Pancreas (tissue), 10 donors: ENCODE measurements at regions not wholly inside any gene's neighbourhood (a gene's known extent, or its start where the extent isn't known, plus 50 kb on each side); places are given as distances from the start of the nearest gene placed in this dataset.

Source experiments
- ATAC-seq, 4 donors: fragments of 200-7000 bp; cut with Tn5 transposase; one replicate each; pipeline versions ENCODE4 v1.8.0 to v1.9.1; 2020; ENCODE audit warnings: mild to moderate bottlenecking in 4 of 4, moderate library complexity in 4 of 4
- DNase-seq, 6 donors: peaks; one replicate each; pipeline ENCODE4 v3.0.0-alpha.2; 2020
- FAIRE-seq: peaks from 2 replicates; lab custom pipeline; 2012; peaks lifted over from hg19 to GRCh38; lab: Jason Lieb, UNC
- H3K27ac ChIP-seq, 4 donors: fragments of 200-600 bp; sonication (generic); 1 replicate in 3 of 4; 2 replicates in 1 of 4; pipeline versions ENCODE4 v1.5.0 to v1.8.0; 2020
- H3K27me3 ChIP-seq, 4 donors: fragments of 200-600 bp; one replicate each; pipeline ENCODE4 v1.8.0; 2021
- H3K36me3 ChIP-seq, 3 donors: fragments of 200-600 bp; sonication (generic) in 1 of 3; one replicate each; pipeline versions ENCODE4 v1.5.0 to v1.8.0; 2020 to 2021
- H3K4me1 ChIP-seq, 3 donors: fragments of 200-600 bp; one replicate each; pipeline ENCODE4 v1.8.0; 2021
- H3K4me3 ChIP-seq, 4 donors: fragments of 200-600 bp; sonication (generic) in 2 of 4; one replicate each; pipeline versions ENCODE4 v1.5.0 to v1.8.0; 2020 to 2021
- H3K9me3 ChIP-seq, 4 donors: fragments of 200-600 bp; one replicate each; pipeline ENCODE4 v1.8.0; 2021
- WGBS, 2 donors: extraction: QIAGEN DNeasy Blood & Tissue Kit; methylation state at CpG; one replicate each; pipeline ENCODE4 v1.1.7; 2013; 5-methylcytosine and 5-hydroxymethylcytosine counted together
- intact Hi-C, 3 donors: fragments of 100-400 bp; cut with DNase I; formaldehyde crosslinking; loops; one replicate each; pipeline versions ENCODE4 v1.11.1 to v1.14.2; 2022
- TF ChIP-seq, protein P1 (sequence below), 4 donors: fragments of 200-600 bp; sonication (generic) in 3 of 4; IDR thresholded peaks; one replicate each; pipeline versions ENCODE4 v1.5.0 to v1.8.0; 2021; ENCODE audit warnings: antibody characterized with exemption in 4 of 4
- donor health status: healthy with polysubstance abuse.
- donor health status: DM: no; HTN: no; CAD: no; lungs with moderate emphysema.
- donor health status: DM: no; HTN: no; CAD: no.
- donor health status: control.
- donor health status: control.
- donor health status: Bipolar disorder and iron deficiency.
- donor health status: DM: yes; HTN: yes; CAD: no.
- donor health status: DM: no; HTN: no; CAD: no.
- donor health status: DM: no; HTN: no; CAD: no.
- donor health status: DM: yes; HTN: yes; CAD: no.

DNA sequence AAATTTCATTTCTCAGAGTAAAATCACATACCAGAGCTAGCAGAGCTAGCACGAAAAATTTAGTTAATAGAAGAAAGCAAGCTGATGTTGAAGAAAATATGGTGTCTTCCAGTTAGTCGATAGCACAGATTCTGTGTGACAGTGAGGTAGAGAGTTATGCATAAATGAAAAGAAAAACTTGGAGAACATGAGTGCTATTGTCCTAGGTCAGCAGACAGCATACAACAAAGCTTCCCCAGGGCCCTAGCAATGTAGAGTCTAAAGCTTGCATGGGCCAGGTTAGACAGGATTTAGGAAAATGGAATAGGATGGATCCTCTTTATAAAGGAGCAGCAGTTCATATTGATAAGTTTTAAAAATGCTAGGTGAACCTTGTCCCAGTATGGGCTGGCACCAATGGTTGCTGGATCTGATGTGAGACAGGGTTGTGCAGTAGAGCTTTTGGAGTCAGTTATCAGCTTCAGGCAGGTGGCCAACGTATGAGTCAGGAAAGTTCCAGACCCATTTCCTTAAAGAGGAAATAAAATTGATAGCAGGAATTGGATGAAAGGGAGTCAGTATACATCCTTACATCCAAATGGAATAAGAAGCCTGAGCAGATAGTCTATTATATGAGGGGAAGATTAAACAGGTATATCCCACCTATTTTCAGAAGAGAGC lies 277.2 kb downstream of the FRK start:
- no peak overlapping the region for H3K27ac ChIP-seq
- no peaks in the 10 kb centered on the region for H3K4me1 ChIP-seq
- H3K9me3 ChIP-seq, result no peaks in the 10 kb centered on the region
- FAIRE-seq (no peak), ATAC-seq (peak in 2 of 4 donors; percentile 28 to 44), DNase-seq (peak in 1 of 6 donors; percentile 11)
- no peaks in the 10 kb centered on the region for H3K27me3 ChIP-seq
- TF ChIP-seq, protein P1, sequence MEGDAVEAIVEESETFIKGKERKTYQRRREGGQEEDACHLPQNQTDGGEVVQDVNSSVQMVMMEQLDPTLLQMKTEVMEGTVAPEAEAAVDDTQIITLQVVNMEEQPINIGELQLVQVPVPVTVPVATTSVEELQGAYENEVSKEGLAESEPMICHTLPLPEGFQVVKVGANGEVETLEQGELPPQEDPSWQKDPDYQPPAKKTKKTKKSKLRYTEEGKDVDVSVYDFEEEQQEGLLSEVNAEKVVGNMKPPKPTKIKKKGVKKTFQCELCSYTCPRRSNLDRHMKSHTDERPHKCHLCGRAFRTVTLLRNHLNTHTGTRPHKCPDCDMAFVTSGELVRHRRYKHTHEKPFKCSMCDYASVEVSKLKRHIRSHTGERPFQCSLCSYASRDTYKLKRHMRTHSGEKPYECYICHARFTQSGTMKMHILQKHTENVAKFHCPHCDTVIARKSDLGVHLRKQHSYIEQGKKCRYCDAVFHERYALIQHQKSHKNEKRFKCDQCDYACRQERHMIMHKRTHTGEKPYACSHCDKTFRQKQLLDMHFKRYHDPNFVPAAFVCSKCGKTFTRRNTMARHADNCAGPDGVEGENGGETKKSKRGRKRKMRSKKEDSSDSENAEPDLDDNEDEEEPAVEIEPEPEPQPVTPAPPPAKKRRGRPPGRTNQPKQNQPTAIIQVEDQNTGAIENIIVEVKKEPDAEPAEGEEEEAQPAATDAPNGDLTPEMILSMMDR (IDR thresholded peaks at IDR 0.05), result no peak
- WGBS, 2 donors, result 55 to 61% methylated on average over 3 of the region's 3 CpGs
- intact Hi-C loops, result no loop called here
- H3K4me3 ChIP-seq, result no peak overlapping the region
- no peaks in the 10 kb centered on the region for H3K36me3 ChIP-seq

DNA sequence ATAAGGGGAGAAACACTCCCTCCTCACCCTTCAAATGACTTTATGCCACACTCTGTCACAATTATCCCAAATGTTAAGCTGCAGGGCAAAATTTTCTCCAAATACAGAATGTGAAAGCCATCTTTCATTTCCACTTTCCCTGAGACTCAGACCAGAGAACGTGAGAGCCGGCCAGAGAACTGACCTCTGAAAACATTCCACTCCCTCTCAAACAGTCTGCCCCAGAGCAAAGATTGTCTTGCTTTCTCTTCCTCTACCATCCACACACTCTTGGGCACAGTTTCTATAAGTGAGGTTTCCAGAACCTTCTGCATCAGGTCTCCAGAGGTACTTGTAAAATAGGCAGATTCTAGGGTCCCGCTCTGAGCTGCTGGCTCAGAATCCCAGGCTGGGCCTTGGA lies 278.1 kb downstream of the FRK start:
- H3K4me1 ChIP-seq, result no peaks in the 10 kb centered on the region
- TF ChIP-seq, protein P1 (IDR thresholded peaks at IDR 0.05), result no peak
- no peaks in the 10 kb centered on the region for H3K27me3 ChIP-seq
- no peaks in the 10 kb centered on the region for H3K9me3 ChIP-seq
- intact Hi-C loops, result no loop called here
- no peaks in the 10 kb centered on the region for H3K36me3 ChIP-seq
- no peak overlapping the region for H3K27ac ChIP-seq
- WGBS, 2 donors, result 84 to 86% methylated on average over 3 of the region's 3 CpGs
- no peak overlapping the region for H3K4me3 ChIP-seq
- DNase-seq, result no peak
- FAIRE-seq, result no peak
- no peak for ATAC-seq

DNA sequence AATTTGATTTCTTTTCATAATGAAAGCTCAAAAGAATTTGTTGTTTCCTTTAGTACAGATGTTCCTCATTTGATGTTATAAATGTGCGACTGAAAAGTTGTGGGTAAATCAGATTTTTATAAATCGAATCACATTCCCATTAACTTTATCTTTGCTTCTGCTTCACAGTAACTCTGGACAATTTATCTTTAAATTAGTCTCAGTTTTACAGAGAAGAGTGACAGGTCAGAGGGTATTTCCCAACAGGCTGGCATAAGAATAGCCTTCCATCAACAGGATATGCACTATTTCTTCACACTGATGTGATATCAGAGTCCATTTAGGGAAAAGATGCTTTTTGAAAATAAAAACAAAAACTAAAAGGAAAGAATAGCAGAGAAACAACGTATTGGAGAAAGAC lies 286.9 kb downstream of the FRK start:
- H3K4me3 ChIP-seq, result no peak overlapping the region
- no peaks in the 10 kb centered on the region for H3K9me3 ChIP-seq
- no peak overlapping the region for H3K27ac ChIP-seq
- H3K36me3 ChIP-seq, result no peaks in the 10 kb centered on the region
- intact Hi-C loops, result no loop called here
- H3K4me1 ChIP-seq, result no peaks in the 10 kb centered on the region
- FAIRE-seq (no peak), DNase-seq (no peak), ATAC-seq (no peak)
- TF ChIP-seq, protein P1 (IDR thresholded peaks at IDR 0.05), result no peak
- WGBS, 2 donors, result 38 to 47% methylated on average over 3 of the region's 3 CpGs
- no peaks in the 10 kb centered on the region for H3K27me3 ChIP-seq

DNA sequence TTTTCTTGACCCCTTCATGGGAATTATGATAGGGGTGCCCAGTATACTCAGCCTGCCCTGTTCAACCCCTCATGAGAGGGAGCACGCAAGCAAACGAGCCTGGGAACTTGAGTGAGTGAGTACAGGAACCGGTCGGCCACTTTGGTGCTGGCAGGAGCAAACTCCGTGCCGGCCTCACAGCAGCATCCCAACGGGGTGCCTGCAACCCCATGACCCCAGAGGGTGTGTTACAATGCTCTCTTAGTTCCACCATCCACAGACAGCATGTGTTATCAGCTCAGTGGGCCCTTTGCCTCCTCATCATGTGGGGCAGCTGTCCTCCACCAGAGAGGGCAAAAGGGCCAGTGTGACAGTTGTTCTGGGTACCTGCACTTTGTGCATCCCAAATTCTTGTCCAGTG lies 289.8 kb downstream of the FRK start:
- TF ChIP-seq, protein P1 (IDR thresholded peaks at IDR 0.05), result no peak
- FAIRE-seq, result no peak
- 77 to 91% methylated on average over 7 of the region's 7 CpGs for whole genome bisulfite sequencing, 2 donors

DNA sequence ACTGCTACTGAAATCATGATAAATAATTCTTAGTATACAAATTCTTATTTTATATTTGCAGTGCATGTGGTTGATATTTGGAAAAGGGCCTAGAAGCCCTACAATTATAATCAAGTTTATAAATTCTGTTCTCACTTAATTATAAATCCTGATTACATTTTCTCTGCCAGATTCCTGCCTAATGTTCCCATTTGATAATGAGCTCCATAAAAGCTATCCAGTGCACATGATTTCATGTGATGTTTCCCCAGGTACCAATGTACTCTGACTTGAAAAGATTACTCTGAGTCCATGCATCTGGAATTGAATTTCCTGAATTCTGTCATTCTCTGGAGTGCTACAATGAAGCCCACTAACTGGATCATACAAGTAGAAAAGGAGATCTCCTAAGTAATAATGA lies 292.2 kb downstream of the FRK start:
- no peaks in the 10 kb centered on the region for H3K9me3 ChIP-seq
- no peak for FAIRE-seq
- no peak for DNase-seq
- intact Hi-C loops, result no loop called here
- no peaks in the 10 kb centered on the region for H3K4me1 ChIP-seq
- no peak overlapping the region for H3K27ac ChIP-seq
- no peaks in the 10 kb centered on the region for H3K36me3 ChIP-seq
- H3K4me3 ChIP-seq, result no peak overlapping the region
- no peaks in the 10 kb centered on the region for H3K27me3 ChIP-seq
- ATAC-seq, result no peak
- TF ChIP-seq, protein P1 (IDR thresholded peaks at IDR 0.05), result no peak

More for the DNA sequence above, 289.8 kb downstream of the FRK start:
- ATAC-seq (no peak), DNase-seq (peak in 1 of 6 donors; percentile 34)
- no peaks in the 10 kb centered on the region for H3K9me3 ChIP-seq
- H3K4me1 ChIP-seq, result no peaks in the 10 kb centered on the region
- H3K27me3 ChIP-seq, result no peaks in the 10 kb centered on the region
- H3K36me3 ChIP-seq, result no peaks in the 10 kb centered on the region
- no peak overlapping the region for H3K27ac ChIP-seq
- intact Hi-C loops, result no loop called here
- H3K4me3 ChIP-seq, result no peak overlapping the region
